ENCODE measurements at regions not wholly inside any gene's neighbourhood (a gene's known extent, or its start where the extent isn't known, plus 50 kb on each side); places are given as distances from the start of the nearest gene placed in this dataset.

GRCh38 chr1:98232678-98233077, 311.8 kb upstream of the DPYD start:
- TF ChIP-seq, protein P1, sequence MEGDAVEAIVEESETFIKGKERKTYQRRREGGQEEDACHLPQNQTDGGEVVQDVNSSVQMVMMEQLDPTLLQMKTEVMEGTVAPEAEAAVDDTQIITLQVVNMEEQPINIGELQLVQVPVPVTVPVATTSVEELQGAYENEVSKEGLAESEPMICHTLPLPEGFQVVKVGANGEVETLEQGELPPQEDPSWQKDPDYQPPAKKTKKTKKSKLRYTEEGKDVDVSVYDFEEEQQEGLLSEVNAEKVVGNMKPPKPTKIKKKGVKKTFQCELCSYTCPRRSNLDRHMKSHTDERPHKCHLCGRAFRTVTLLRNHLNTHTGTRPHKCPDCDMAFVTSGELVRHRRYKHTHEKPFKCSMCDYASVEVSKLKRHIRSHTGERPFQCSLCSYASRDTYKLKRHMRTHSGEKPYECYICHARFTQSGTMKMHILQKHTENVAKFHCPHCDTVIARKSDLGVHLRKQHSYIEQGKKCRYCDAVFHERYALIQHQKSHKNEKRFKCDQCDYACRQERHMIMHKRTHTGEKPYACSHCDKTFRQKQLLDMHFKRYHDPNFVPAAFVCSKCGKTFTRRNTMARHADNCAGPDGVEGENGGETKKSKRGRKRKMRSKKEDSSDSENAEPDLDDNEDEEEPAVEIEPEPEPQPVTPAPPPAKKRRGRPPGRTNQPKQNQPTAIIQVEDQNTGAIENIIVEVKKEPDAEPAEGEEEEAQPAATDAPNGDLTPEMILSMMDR (IDR thresholded peaks at IDR 0.05): no peak
- TF ChIP-seq POLR2A (IDR thresholded peaks at IDR 0.05): no peak

Data from body of pancreas (tissue), 4 donors.